AG10803 (cell line): ENCODE measurements at regions not wholly inside any gene's neighbourhood (a gene's known extent, or its start where the extent isn't known, plus 50 kb on each side); places are given as distances from the start of the nearest gene placed in this dataset.
"Not testable (repeated sequence)": the region's sequence is repeated elsewhere in the genome, so short reads cannot be mapped to it uniquely, and the experiment has no call there.

Experiments used
- DNase-seq: peaks from one replicate; pipeline ENCODE4 v3.0.0; 2010; ENCODE audit warnings: low read depth
- H3K4me3 ChIP-seq: 2 replicates; pipeline ENCODE4 v1.5.1; 2011; ENCODE audit warnings: mild to moderate bottlenecking, low read length, control low read depth
- TF ChIP-seq, protein P1 (sequence below): conservative IDR thresholded peaks from 2 replicates; pipeline ENCODE4 v1.5.1; 2011; ENCODE audit warnings: mild to moderate bottlenecking, low read length, control low read depth, inconsistent platforms

DNA sequence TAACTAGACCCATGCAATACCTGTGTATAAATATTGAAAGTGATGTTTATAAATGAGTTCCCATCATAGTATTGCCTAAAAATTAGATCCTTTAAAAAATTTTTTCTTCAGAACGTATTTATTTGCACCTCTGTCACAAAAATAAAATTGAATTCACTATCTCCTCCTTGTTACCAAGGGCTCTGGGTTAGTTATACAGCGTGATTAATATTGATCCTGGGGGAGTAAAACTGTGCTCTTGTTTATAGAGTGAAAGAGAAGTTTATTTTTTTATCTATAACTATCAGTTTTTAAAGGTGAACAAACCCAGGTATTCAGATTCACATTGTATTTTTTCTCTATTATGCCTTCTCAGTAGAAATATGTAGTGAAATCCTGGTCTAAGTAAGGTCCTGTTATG lies 458.5 kb downstream of the CPS1 start:
- no peak overlapping the region for H3K4me3 ChIP-seq
- no peak for DNase-seq
- TF ChIP-seq, protein P1, sequence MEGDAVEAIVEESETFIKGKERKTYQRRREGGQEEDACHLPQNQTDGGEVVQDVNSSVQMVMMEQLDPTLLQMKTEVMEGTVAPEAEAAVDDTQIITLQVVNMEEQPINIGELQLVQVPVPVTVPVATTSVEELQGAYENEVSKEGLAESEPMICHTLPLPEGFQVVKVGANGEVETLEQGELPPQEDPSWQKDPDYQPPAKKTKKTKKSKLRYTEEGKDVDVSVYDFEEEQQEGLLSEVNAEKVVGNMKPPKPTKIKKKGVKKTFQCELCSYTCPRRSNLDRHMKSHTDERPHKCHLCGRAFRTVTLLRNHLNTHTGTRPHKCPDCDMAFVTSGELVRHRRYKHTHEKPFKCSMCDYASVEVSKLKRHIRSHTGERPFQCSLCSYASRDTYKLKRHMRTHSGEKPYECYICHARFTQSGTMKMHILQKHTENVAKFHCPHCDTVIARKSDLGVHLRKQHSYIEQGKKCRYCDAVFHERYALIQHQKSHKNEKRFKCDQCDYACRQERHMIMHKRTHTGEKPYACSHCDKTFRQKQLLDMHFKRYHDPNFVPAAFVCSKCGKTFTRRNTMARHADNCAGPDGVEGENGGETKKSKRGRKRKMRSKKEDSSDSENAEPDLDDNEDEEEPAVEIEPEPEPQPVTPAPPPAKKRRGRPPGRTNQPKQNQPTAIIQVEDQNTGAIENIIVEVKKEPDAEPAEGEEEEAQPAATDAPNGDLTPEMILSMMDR: no peak

DNA sequence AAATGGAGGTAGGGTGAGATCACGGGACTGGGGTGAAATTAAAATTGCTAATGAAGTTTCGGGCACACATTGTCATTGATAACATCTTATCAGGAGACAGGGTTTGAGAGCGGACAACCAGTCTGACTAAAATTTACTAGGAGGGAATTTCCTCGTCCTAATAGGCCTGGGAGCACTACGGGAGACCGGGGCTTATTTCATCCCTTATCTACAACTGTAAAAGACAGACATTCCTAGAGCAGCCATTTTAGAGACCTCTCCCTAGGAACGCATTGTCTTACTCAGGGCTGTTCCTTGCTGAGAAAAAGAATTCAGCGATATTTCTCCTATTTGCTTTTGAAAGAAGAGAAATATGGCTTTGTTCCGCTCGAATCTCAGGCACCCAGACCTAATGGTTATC lies 468.7 kb downstream of the CPS1 start:
- DNase-seq, H3K4me3 ChIP-seq: not testable (repeated sequence)

DNA sequence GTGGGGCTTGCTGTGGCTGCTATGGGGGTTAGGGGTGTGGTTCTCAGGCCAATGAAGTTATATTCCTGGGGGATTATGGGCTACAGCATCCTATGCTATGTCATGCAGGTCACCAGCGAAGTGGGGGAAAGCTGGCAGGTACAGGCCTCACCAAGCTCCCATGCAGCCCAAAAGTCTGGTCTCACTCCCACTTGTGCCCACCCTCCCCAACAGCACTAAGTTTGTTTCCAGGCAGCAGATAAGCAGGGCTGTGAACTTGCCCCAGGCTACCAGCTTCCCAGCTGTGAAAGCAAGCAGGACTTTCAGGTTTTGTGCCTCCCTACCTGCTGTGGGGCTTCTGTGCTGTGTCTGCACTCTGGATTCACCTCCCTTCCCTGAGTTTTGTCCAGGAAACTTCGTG lies 469.7 kb downstream of the CPS1 start:
- no peak for DNase-seq
- TF ChIP-seq, protein P1: no peak
- H3K4me3 ChIP-seq: no peak overlapping the region

DNA sequence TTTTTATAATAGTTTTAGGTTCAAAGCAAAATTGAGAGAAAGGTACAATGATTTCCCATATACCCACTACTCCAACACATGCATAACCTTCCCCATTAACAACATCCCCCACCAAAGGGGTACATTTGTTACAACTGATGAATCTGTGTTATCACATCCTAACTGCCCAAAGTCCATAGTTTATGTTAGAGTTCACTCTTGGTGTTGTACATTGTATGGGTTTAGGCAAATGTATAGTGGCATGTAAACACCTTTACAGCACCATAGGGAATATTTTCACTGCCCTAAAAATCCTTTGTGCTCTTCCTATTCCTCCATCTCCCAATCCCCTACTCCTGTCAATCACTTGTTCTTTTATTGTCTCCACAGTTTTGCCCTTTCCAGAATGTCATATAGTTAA lies 471.6 kb downstream of the CPS1 start:
- no peak for DNase-seq
- TF ChIP-seq, protein P1: no peak
- H3K4me3 ChIP-seq: no peak overlapping the region

DNA sequence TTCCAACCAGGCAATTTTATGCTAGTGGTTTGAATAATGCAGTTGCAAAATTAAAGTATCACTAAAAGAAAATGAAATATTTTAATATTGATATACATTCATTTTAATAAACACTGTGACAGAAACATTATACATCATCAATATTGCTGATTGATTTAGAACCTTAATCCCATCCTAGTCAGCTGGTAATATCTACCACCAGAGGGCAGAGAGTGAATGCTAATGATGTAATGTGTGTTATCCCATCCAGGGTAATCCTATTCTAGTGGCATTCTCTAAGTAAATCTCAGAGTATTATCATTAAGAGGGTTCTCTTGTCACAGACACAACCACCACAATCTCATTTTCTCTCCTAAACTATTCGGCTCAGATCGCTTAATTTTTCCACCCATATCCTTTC lies 477.4 kb downstream of the CPS1 start:
- no peak for DNase-seq
- no peak overlapping the region for H3K4me3 ChIP-seq
- TF ChIP-seq, protein P1: no peak

DNA sequence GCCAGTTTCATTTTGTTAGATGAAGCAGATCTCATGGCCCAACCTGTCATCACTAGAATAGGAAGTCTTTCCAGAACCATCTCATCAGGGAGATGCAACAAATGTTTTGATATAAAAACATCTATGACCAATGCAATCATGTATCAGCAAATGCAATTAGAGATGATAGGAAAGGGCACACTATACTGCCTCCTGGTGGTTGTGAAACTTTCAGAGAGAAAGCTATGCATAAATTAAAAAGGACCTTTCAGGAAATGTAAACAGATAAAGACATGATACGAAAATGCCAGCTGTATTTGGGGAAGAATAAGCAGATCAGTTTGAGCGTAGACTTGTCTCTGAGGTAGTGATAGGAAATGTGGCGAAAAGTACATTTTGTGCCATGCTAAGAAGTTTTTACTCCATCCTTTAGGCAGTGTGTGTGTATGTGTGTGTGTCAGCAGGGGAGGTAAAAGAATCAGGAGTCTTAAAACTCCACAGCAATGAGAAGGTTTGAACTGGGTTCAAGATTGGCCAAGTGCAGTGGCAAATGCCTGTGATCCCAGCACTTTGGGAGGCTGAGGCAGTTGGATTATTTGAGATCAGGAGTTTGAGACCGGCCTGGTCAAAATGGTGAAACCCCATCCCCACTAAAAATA lies 479.3 kb downstream of the CPS1 start:
- DNase-seq: peak; percentile 0
- TF ChIP-seq, protein P1: peak; percentile 43

DNA sequence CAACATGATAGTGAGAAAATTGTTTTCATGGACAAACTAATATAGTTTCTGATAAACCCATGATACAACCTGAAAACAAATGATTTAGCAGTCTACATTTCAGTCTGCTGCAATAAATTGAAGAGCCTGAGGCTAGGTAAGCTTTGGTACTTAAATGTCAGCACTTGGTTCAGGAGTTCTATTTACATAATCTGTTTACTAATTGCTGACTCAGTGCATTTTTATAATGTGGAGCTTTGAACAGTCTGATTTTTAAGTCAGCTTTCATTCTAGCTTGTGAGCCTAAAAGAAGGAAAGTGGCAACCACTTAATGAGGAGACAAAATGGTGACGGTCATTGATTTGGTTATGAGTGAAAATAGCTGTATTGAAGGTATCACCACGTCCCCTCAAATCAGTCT lies 488.6 kb downstream of the CPS1 start:
- DNase-seq: no peak
- TF ChIP-seq, protein P1: no peak
- no peak overlapping the region for H3K4me3 ChIP-seq

More for the DNA sequence above, 479.3 kb downstream of the CPS1 start:
- no peak overlapping the region for H3K4me3 ChIP-seq
